NCI-H1417 (cell line): ENCODE measurements at regions not wholly inside any gene's neighbourhood (a gene's known extent, or its start where the extent isn't known, plus 50 kb on each side); places are given as distances from the start of the nearest gene placed in this dataset.

ENCODE experiments used
- DNase-seq, 3 experiments: peaks; one replicate each; lab custom pipeline; 2025; lab: John Stamatoyannopoulos, UW

- no peak for DNase-seq
Observed at GRCh38 chr10:84047258-84048010, 91.9 kb upstream of the GHITM start.

GRCh38 chr10:84049645-84050011 is 89.7 kb upstream of the GHITM start:
- DNase-seq: no peak

GRCh38 chr10:84053626-84054025 is 85.7 kb upstream of the GHITM start:
- DNase-seq: no peak

- peak in 2 of 3 experiments; percentile 38 to 63 for DNase-seq
Observed at GRCh38 chr10:84054743-84055142, 84.6 kb upstream of the GHITM start.

- no peak for DNase-seq
Observed at GRCh38 chr10:84059526-84059925, 79.8 kb upstream of the GHITM start.

- DNase-seq: no peak
Observed at GRCh38 chr10:84063440-84063839, 75.9 kb upstream of the GHITM start.

- no peak for DNase-seq
Observed at GRCh38 chr10:84065804-84066601, 73.3 kb upstream of the GHITM start.

- DNase-seq: no peak
Observed at GRCh38 chr10:84074521-84074920, 64.8 kb upstream of the GHITM start.

GRCh38 chr10:84075226-84076046 is 63.9 kb upstream of the GHITM start:
- no peak for DNase-seq

GRCh38 chr10:84076047-84076388 is 63.3 kb upstream of the GHITM start:
- no peak for DNase-seq

GRCh38 chr10:84076540-84077195 is 62.6 kb upstream of the GHITM start:
- no peak for DNase-seq

- DNase-seq: no peak
Observed at GRCh38 chr10:84077768-84078167, 61.5 kb upstream of the GHITM start.

GRCh38 chr10:84078771-84079170 is 60.5 kb upstream of the GHITM start:
- DNase-seq: no peak

- DNase-seq: no peak
Observed at GRCh38 chr10:84084342-84084741, 55.0 kb upstream of the GHITM start.

GRCh38 chr10:84087202-84087601 is 52.1 kb upstream of the GHITM start:
- DNase-seq: no peak

GRCh38 chr10:84088626-84089025 is 50.7 kb upstream of the GHITM start:
- DNase-seq: peak in 2 of 3 experiments; percentile 37

GRCh38 chr10:84089162-84089561 is 50.1 kb upstream of the GHITM start:
- no peak for DNase-seq
